Sigmoid colon (tissue), 4 donors: ENCODE measurements at regions not wholly inside any gene's neighbourhood (a gene's known extent, or its start where the extent isn't known, plus 50 kb on each side); places are given as distances from the start of the nearest gene placed in this dataset.

ENCODE experiments used
- CTCF ChIP-seq, 4 experiments: fragments of 450-650 bp in 3 of 4; fragments of 200-600 bp in 1 of 4; IDR thresholded peaks; one replicate each; pipeline ENCODE4 v1.5.1; 2016 to 2019; ENCODE audit warnings: antibody characterized with exemption in 4 of 4, mild to moderate bottlenecking in 3 of 4, moderate library complexity in 2 of 4
- EP300 ChIP-seq, 4 donors: sonication (generic); formaldehyde crosslinking; IDR thresholded peaks; one replicate each; pipeline ENCODE4 v1.6.1; 2017; ENCODE audit warnings: antibody characterized with exemption in 4 of 4
- POLR2AphosphoS5 ChIP-seq, 4 donors: sonication (generic); formaldehyde crosslinking; IDR thresholded peaks; one replicate each; pipeline ENCODE4 v1.6.1; 2017; ENCODE audit warnings: antibody characterized with exemption in 4 of 4

DNA sequence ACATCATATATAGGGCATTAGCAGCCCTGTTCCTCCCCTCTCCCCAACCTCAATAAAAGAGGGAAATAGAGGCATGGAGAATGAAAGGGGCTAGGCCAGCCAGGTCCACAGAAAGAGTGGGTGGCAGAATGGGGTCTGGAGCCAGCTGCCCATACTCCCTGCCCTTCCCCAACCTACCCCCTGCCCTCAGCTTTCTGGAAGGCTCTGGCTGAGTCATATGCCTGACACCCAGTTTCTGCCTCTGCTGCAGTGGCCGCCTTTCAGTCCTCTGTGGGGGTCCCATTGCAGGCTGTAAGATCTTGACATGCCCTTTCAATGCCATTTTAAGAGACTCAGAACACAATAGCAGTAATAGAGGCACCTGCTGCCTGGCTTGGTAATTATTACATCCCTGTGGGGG is 95.7 kb downstream of the LINGO1 start:
- TF ChIP-seq CTCF (IDR thresholded peaks at IDR 0.05) (no peak), EP300 (IDR thresholded peaks at IDR 0.05) (no peak), POLR2AphosphoS5 (IDR thresholded peaks at IDR 0.05) (no peak)
